ENCODE measurements at regions not wholly inside any gene's neighbourhood (a gene's known extent, or its start where the extent isn't known, plus 50 kb on each side); places are given as distances from the start of the nearest gene placed in this dataset.

GRCh38 chr10:120646738-120647456 lies 189.9 kb downstream of the PLPP4 start:
- ATAC-seq: no peak
- TF ChIP-seq CTCF (IDR thresholded peaks at IDR 0.05): no peak
- Histone ChIP-seq H3K36me3 (no peaks in the 10 kb centered on the region), H3K27me3 (peaks cover 0 to 10% (median 0%) of the 10 kb centered on the region in 7 donors), H3K9me3 (no peaks in the 10 kb centered on the region), H3K4me1 (peaks cover 0 to 3% (median 0%) of the 10 kb centered on the region in 9 donors), H3K27ac (no peak overlapping the region), H3K4me3 (no peak overlapping the region)
- intact Hi-C loops (cut with DNase I): no loop called here
- WGBS, 2 donors: 92 to 98% methylated on average over 5 of the region's 5 CpGs
- no peak for DNase-seq

DNA sequence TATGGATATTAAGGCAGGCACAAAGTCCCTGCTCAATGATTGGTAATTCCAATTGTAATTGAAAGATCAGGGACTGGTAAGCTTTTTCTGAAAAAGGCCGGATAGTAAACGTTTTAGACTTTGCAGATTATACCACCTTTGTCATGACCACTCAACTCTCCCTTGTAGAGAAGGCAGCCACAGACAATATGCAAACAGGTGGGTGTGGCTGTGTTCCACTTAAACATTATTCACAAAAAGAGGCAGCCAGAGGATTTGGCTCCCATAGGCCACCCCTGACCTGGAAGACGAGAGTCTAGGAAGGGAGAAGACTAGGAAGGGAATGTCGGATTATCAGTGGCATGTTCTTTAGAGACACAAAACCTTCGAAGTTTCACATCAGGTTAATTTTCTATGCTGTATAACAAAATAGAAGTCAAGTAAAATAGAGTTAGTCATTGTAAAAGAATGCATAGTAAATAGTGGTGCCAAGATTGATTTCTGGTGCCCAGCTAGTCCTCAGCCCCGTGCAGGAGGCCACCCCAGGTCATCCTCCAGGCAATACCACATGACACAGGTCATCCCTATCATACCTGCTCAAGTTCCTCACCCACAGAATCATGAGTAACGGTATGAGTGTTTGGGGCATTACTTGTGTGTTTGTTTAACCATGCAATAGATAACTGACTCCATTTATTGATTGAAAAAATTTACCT lies 193.8 kb downstream of the PLPP4 start:
- H3K36me3 ChIP-seq: no peaks in the 10 kb centered on the region
- no peaks in the 10 kb centered on the region for H3K4me1 ChIP-seq
- DNase-seq: no peak
- no peak for TF ChIP-seq CTCF (IDR thresholded peaks at IDR 0.05)
- H3K27ac ChIP-seq: no peak overlapping the region
- 76 to 77% methylated on average over 7 of the region's 7 CpGs for WGBS, 2 donors
- ATAC-seq: no peak
- H3K27me3 ChIP-seq: no peaks in the 10 kb centered on the region
- intact Hi-C loops (cut with DNase I): no loop called here
- H3K9me3 ChIP-seq: no peaks in the 10 kb centered on the region
- no peak overlapping the region for H3K4me3 ChIP-seq

- no peak for ATAC-seq
Measured at GRCh38 chr10:120656107-120656506, 195.1 kb upstream of the WDR11 start.

DNA sequence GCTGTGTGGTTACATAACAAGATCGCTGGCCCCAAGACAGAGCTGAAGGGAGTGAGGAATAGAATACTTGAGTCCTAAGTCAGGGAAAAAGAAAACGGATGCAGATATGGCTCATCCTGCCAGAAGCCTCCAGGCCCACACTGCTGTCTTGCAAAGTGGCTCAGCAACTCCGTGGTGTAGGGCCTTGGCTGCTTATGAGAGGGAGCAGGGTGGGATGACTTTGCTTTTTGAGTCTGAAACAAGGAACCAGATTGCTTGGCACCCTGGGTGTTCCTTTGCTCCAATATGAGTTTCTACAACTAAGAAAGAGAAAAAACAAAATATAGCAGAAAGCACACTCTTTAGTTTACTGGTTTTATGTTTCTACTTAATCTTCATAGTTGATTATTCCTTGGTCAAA lies 193.8 kb upstream of the WDR11 start:
- DNase-seq: no peak
- ATAC-seq: no peak
- Histone ChIP-seq H3K4me1 (no peaks in the 10 kb centered on the region), H3K9me3 (no peaks in the 10 kb centered on the region), H3K27me3 (peaks cover 0 to 5% (median 0%) of the 10 kb centered on the region in 7 donors), H3K27ac (no peak overlapping the region), H3K4me3 (no peak overlapping the region), H3K36me3 (no peaks in the 10 kb centered on the region)
- WGBS, 2 donors: 36 to 52% methylated on average over 3 of the region's 3 CpGs
- intact Hi-C loops (cut with DNase I): no loop called here
- TF ChIP-seq CTCF (IDR thresholded peaks at IDR 0.05): no peak

More at GRCh38 chr10:120656107-120656506, 195.1 kb upstream of the WDR11 start:
- TF ChIP-seq CTCF (IDR thresholded peaks at IDR 0.05): no peak
- no peaks in the 10 kb centered on the region for H3K4me1 ChIP-seq
- no peak overlapping the region for H3K4me3 ChIP-seq
- no peaks in the 10 kb centered on the region for H3K9me3 ChIP-seq
- peaks cover 0 to 5% (median 0%) of the 10 kb centered on the region in 7 donors for H3K27me3 ChIP-seq
- DNase-seq: no peak
- H3K27ac ChIP-seq: no peak overlapping the region
- intact Hi-C loops (cut with DNase I): no loop called here
- 62 to 65% methylated on average over 2 of the region's 2 CpGs for WGBS, 2 donors
- no peaks in the 10 kb centered on the region for H3K36me3 ChIP-seq

All from heart right ventricle (tissue), 16 donors.